GM21723 (cell line): ENCODE measurements at regions not wholly inside any gene's neighbourhood (a gene's known extent, or its start where the extent isn't known, plus 50 kb on each side); places are given as distances from the start of the nearest gene placed in this dataset.
A peak's percentile ranks its signal among the peaks of the same experiment; 100 is the strongest.
"Not testable (repeated sequence)": the region's sequence is repeated elsewhere in the genome, so short reads cannot be mapped to it uniquely, and the experiment has no call there.

Experiments used
- ATAC-seq: cut with Tn5 transposase; IDR thresholded peaks from one replicate; pipeline ENCODE4 v1.9.1; 2021; ENCODE audit warnings: mild to moderate bottlenecking, moderate library complexity; ENCODE audit not compliant: unreplicated experiment

GRCh38 chr1:157369808-157370521 is 182.3 kb downstream of the FCRL5 start:
- ATAC-seq, result peak; percentile 56

- ATAC-seq, result not testable (repeated sequence)
Measured at GRCh38 chr1:157368941-157369340, 183.4 kb downstream of the FCRL5 start.

- ATAC-seq, result no peak
Measured at GRCh38 chr1:157368363-157368762, 184.0 kb downstream of the FCRL5 start.

GRCh38 chr1:157367870-157368269 is 184.4 kb downstream of the FCRL5 start:
- ATAC-seq, result no peak

- ATAC-seq, result no peak
Measured at GRCh38 chr1:157367091-157367739, 185.1 kb downstream of the FCRL5 start.

GRCh38 chr1:157364612-157365011 is 187.7 kb downstream of the FCRL5 start:
- ATAC-seq, result no peak

GRCh38 chr1:157363660-157364140 is 188.6 kb downstream of the FCRL5 start:
- peak; percentile 73 for ATAC-seq

GRCh38 chr1:157360023-157360390 is 192.3 kb downstream of the FCRL5 start:
- no peak for ATAC-seq

GRCh38 chr1:157359314-157360022 is 192.8 kb downstream of the FCRL5 start:
- no peak for ATAC-seq

GRCh38 chr1:157357111-157357510 is 195.2 kb downstream of the FCRL5 start:
- ATAC-seq, result no peak

- ATAC-seq, result no peak
Measured at GRCh38 chr1:157356601-157357000, 195.7 kb downstream of the FCRL5 start.

GRCh38 chr1:157353546-157353945 is 198.8 kb downstream of the FCRL5 start:
- no peak for ATAC-seq

- ATAC-seq, result no peak
Measured at GRCh38 chr1:157352817-157353408, 199.4 kb downstream of the FCRL5 start.

- no peak for ATAC-seq
Measured at GRCh38 chr1:157352216-157352615, 200.1 kb downstream of the FCRL5 start.

- not testable (repeated sequence) for ATAC-seq
Measured at GRCh38 chr1:157351800-157352199, 200.5 kb downstream of the FCRL5 start.

- no peak for ATAC-seq
Measured at GRCh38 chr1:157348538-157349480, 203.5 kb downstream of the FCRL5 start.

GRCh38 chr1:157347506-157347905 is 204.8 kb downstream of the FCRL5 start:
- no peak for ATAC-seq

- ATAC-seq, result not testable (repeated sequence)
Measured at GRCh38 chr1:157337785-157338184, 199.6 kb upstream of the ETV3 start.

GRCh38 chr1:157335056-157335455 is 196.9 kb upstream of the ETV3 start:
- ATAC-seq, result no peak

- ATAC-seq, result no peak
Measured at GRCh38 chr1:157334041-157334440, 195.8 kb upstream of the ETV3 start.
